Urinary bladder (tissue), 3 donors: ENCODE measurements at regions not wholly inside any gene's neighbourhood (a gene's known extent, or its start where the extent isn't known, plus 50 kb on each side); places are given as distances from the start of the nearest gene placed in this dataset.
"Not testable (repeated sequence)": the region's sequence is repeated elsewhere in the genome, so short reads cannot be mapped to it uniquely, and the experiment has no call there.

ENCODE experiments used
- DNase-seq: peaks from one replicate; pipeline ENCODE4 v3.0.0-alpha.2; 2015; ENCODE audit errors: extremely low spot score
- H3K27ac ChIP-seq: one replicate; pipeline ENCODE4 v1.5.1; 2013; ENCODE audit warnings: low read depth, mild to moderate bottlenecking, moderate library complexity
- H3K36me3 ChIP-seq: one replicate; pipeline ENCODE4 v1.6.1; 2013; ENCODE audit warnings: mild to moderate bottlenecking, moderate library complexity; ENCODE audit not compliant: insufficient read depth
- H3K4me1 ChIP-seq: one replicate; pipeline ENCODE4 v1.6.1; 2013; ENCODE audit warnings: mild to moderate bottlenecking, moderate library complexity; ENCODE audit not compliant: insufficient read depth
- H3K4me3 ChIP-seq: one replicate; pipeline ENCODE4 v1.5.1; 2013; ENCODE audit warnings: low read depth, low read length
- WGBS: extraction: QIAGEN DNeasy Blood & Tissue Kit; methylation state at CpG from one replicate; pipeline ENCODE4 v1.1.7; 2013; 5-methylcytosine and 5-hydroxymethylcytosine counted together
- donor health status: healthy with polysubstance abuse.
- donor health status: healthy.

DNA sequence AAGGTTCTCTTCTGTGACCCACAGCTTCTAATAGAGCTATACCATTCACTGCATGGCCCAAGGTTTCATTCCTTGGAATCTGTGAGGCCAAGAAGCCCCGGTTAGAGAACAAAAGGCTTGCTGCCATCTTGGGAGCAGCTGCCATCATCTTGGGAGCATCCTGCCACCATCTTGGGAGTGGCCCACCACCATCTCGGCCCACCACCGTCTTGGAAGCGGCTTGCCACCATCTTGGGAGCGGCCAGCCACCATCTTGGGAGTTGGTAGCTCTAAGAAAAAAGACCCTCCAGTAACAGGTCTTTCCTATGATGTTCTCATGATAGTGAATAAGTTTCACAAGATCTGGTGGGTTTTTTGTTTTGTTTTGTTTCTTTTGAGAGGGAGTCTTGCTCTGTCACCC, 703.9 kb upstream of the ANO3 start:
- no peak for DNase-seq
- Histone ChIP-seq H3K4me3 (no peak overlapping the region), H3K36me3 (no peaks in the 10 kb centered on the region), H3K4me1 (no peaks in the 10 kb centered on the region), H3K27ac (no peak overlapping the region)
- 94% methylated on average over 5 of the region's 5 CpGs for WGBS

DNA sequence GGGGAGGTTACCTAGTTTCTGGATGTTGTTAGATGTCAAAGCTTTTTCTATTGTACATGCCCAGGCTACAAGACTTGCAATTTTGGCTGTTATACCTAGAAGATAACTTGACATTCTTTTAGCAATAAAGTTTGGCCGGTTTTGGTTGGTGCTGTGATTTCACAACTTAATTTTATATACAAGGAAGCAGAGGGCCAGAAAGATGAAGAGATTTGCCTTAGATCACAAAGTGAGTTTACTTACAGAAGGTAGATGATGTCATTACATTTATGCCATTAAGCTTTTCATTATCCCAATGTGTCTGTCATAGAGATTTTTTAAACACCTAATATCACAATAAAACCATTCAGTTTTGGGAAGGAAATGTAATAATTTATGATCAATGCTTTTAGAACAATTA, 698.7 kb upstream of the ANO3 start:
- H3K27ac ChIP-seq, result no peak overlapping the region
- H3K4me3 ChIP-seq, result no peak overlapping the region
- 66% methylated on average over 1 of the region's 1 CpG for WGBS
- DNase-seq, result no peak
- H3K36me3 ChIP-seq, result no peaks in the 10 kb centered on the region
- H3K4me1 ChIP-seq, result no peaks in the 10 kb centered on the region

DNA sequence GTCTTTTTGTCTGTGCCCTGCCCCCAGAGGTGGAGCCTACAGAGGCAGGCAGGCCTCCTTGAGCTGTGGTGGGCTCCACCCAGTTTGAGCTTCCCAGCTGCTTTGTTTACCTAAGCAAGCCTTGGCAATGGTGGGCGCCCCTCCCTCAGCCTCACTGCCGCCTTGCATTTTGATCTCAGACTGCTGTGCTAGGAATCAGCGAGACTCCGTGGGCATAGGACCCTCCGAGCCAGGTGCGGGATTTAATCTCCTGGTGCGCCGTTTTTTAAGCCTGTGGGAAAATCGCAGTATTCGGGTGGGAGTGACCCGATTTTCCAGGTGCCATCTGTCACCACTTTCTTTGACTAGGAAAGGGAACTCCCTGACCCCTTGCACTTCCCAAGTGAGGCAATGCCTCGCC, 682.7 kb upstream of the ANO3 start:
- not testable (repeated sequence) for DNase-seq, H3K36me3 ChIP-seq, H3K4me3 ChIP-seq, H3K27ac ChIP-seq, H3K4me1 ChIP-seq
- 85% methylated on average over 12 of the region's 12 CpGs for WGBS

DNA sequence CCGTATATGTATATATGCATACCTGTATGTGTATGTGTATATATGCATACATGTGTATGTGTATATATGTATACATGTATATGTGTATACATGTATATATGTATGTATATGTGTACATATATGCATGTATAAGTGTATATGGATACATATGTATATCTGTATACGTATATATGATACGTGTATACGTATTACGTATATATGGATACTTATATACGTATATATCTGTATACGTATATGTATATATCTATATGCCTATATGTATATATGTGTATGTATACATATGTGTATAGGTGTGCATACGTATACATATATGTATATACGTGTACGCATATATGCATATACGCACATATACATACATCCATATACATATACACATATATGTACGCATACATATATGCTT, 681.6 kb upstream of the ANO3 start:
- Histone ChIP-seq H3K36me3 (no peaks in the 10 kb centered on the region), H3K27ac (no peak overlapping the region), H3K4me3 (no peak overlapping the region), H3K4me1 (no peaks in the 10 kb centered on the region)
- no peak for DNase-seq
- WGBS, result 95% methylated on average over 12 of the region's 12 CpGs

DNA sequence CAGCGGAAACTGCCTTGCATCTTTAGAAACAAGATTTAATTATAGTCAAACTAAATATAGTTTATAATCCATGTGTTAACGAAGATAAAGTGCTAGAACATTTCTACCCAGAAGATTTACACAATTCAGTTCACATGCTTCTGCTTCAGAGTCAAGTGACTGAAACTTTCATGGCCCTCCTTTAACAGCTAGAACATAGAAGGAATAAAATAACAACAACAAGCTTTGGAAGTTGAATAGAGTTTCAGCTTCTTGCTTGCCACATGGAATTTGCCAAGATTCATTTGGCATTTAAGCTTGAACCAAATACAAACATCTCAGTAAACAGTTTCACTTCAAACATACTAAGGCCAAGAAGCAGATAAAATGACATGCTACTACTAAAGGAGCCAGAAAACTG, 676.3 kb upstream of the ANO3 start:
- DNase-seq, result no peak
- WGBS, result 81% methylated on average over 2 of the region's 2 CpGs
- Histone ChIP-seq H3K27ac (no peak overlapping the region), H3K4me3 (no peak overlapping the region), H3K4me1 (no peaks in the 10 kb centered on the region), H3K36me3 (no peaks in the 10 kb centered on the region)

DNA sequence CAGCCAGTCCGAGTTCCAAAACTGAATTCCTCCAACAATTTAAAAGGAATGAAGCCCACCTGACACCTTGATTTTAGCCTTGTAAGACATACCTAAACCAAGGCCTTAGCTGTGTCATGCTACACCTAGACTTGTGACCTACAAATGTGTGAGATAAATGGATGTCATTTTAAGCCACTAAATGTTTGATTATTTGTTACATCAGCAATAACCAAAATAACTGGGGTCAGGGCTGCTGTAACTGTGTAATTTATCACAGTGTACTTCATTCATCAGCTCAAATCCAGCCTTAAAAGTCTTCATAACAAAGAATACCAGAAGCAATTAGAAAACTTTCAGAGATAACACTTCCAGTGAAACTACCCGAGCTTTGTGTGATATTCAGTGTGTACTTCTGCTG, 673.0 kb upstream of the ANO3 start:
- no peak overlapping the region for H3K27ac ChIP-seq
- H3K36me3 ChIP-seq, result no peaks in the 10 kb centered on the region
- no peak for DNase-seq
- no peaks in the 10 kb centered on the region for H3K4me1 ChIP-seq
- H3K4me3 ChIP-seq, result no peak overlapping the region
- WGBS, result 41% methylated on average over 2 of the region's 2 CpGs

DNA sequence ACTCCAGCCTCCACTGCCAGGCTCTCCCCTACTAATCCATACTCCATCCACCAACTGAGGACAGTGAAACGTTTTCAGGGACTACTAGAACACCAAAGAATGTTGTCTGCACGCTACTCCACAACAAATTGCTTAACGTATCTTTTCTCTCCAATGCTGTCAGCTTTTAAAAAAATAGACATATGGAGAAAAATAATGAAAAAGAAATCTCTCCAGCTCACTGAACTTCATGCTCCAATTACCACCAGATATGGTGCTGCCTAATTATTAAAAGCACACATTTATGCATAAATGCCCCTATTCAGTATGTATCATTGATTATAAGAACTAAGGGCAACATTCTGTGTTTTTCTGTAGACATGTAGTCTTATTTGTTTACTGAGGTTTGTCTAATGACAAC, 672.2 kb upstream of the ANO3 start:
- Histone ChIP-seq H3K36me3 (no peaks in the 10 kb centered on the region), H3K27ac (no peak overlapping the region), H3K4me1 (no peaks in the 10 kb centered on the region), H3K4me3 (no peak overlapping the region)
- DNase-seq, result no peak
- WGBS, result 60% methylated on average over 3 of the region's 3 CpGs

DNA sequence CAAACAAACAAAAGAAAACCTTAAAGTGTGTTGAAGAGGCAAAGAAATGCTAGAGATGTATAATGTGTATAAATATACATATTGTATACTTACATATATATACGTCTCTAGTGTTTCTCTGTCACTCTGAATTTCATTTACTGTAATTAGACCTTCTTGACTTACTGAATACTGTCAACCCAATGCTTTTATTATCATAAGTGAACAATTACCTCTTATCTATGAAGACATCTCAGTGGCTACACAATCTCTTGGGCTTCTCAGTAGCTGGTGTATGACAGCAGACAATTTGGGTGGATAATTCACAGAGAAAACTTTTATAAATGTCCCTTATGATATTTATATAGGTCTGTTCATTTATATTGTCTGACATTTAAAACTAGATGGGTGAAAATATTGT, 664.1 kb upstream of the ANO3 start:
- no peak overlapping the region for H3K4me3 ChIP-seq
- no peak for DNase-seq
- no peaks in the 10 kb centered on the region for H3K4me1 ChIP-seq
- H3K27ac ChIP-seq, result no peak overlapping the region
- WGBS, result 82% methylated on average over 1 of the region's 1 CpG
- no peaks in the 10 kb centered on the region for H3K36me3 ChIP-seq

DNA sequence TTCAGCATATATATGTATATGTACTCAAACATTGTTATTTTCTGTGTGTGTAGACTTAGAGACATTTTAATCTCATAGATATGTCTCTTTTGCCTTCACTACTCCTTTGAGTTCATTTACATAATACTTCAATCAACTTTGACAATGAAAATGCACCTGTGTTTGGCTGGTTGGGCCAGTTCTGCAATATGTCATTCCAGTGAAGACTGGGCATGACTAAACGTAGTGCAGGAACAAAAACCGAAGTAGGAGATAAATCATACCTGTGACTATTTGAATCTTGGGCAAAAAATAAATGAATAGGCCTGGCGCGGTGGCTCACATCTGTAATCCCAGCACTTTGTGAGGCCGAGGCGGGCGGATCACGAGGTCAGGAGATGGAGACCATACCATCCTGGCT, 640.0 kb upstream of the ANO3 start:
- Histone ChIP-seq H3K4me1 (no peaks in the 10 kb centered on the region), H3K4me3 (no peak overlapping the region), H3K36me3 (no peaks in the 10 kb centered on the region), H3K27ac (no peak overlapping the region)
- 91% methylated on average over 8 of the region's 8 CpGs for whole genome bisulfite sequencing
- DNase-seq, result no peak

DNA sequence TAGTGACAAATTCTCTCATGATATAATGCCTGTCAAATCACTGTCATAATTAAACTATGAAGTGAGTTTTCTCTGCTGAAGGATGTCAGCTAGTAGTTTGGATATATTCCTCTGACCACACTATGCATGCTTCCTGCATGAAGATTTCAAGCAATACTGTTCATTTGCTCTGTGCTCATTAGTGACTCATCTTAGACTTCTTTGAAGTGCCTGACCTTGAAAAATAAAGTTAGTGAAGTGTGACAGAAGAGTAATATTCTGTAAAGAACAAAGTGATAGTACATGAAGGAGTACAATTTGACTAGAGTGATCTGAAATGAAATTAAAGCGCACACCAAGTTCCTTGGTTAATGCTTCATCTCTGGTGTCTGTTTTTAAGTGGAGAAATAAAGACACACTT, 629.5 kb upstream of the ANO3 start:
- 96% methylated on average over 1 of the region's 1 CpG for WGBS
- no peaks in the 10 kb centered on the region for H3K36me3 ChIP-seq
- H3K4me3 ChIP-seq, result no peak overlapping the region
- H3K4me1 ChIP-seq, result no peaks in the 10 kb centered on the region
- DNase-seq, result no peak
- no peak overlapping the region for H3K27ac ChIP-seq

DNA sequence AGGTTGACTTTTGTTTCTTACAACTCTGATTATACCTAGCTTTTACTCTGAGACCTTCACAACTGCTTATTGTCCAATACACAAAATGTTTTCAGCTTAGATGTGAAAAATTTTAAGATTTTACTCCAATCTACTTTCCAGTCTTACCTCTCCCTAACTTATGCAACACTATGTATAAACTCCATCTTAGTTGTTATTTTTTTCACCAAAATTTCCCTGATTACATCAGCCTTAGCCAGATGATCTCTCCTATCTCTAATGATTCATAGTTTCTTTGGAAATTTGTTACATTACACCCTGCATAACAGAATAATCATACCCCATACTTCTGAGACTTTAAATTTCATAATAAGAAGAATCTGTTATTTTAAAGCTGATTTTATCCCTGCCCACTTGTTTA, 621.0 kb upstream of the ANO3 start:
- Histone ChIP-seq H3K27ac (no peak overlapping the region), H3K4me1 (no peaks in the 10 kb centered on the region), H3K36me3 (no peaks in the 10 kb centered on the region), H3K4me3 (no peak overlapping the region)
- DNase-seq, result no peak

DNA sequence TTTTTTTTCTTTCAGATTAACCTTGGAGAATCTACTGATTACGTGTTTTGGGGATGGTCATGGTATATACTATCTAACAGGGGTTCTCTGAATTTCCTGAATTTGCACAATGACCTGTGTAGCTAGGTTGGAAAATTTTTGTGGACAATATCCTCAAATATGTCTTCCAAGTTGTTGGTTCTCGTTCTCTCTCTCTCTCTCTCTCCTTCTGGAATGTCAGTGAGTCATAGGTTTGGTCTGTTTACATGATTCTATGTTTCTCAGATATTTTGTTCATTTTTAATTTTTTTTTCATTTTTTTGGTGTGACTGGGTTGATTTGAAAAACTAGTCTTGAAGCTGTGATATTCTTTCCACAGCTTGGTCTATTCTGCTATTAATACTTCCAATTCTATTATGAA, 604.0 kb upstream of the ANO3 start:
- H3K27ac ChIP-seq, result no peak overlapping the region
- H3K4me3 ChIP-seq, result no peak overlapping the region
- no peak for DNase-seq
- whole genome bisulfite sequencing, result 90% methylated on average over 2 of the region's 2 CpGs
- no peaks in the 10 kb centered on the region for H3K4me1 ChIP-seq
- H3K36me3 ChIP-seq, result no peaks in the 10 kb centered on the region

DNA sequence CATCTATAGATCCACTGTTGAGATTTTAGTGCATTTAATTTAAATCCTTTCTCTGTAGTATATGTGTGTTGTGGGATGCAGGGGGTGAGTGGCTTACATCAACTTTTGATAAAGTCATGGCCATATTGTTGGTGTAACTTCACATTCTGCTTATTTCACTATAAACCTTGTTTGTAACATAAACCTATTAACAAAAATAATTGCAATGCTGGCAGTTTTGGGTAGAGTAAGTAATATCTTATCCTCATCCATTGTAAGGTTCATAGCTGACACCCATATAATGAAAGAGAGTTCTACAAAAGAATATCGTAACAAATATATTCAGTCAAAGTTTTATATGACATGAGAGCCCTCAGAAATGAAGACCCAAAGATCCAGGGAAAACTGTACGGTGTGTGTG, 601.7 kb upstream of the ANO3 start:
- no peak for DNase-seq
- Histone ChIP-seq H3K27ac (no peak overlapping the region), H3K4me1 (no peaks in the 10 kb centered on the region), H3K4me3 (no peak overlapping the region), H3K36me3 (no peaks in the 10 kb centered on the region)
- WGBS, result 85% methylated on average over 2 of the region's 2 CpGs

DNA sequence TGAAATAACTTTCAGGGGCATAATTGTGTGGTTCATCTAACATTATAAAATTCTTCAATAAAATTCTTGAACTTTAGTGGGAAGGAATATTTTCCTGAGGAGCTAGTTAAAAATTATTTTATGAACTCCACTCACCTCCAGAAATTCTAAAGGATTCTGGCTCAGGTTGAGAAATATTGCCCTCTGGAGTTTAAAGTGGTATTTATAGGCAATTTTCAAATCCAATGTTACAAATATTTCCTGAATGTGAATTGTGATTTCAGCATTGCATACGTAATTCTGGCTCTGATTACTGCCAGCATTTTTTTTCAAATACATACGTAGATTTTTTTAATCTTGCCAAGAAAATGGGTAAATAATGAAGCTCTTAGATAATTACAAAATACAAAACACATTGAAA, 598.2 kb upstream of the ANO3 start:
- H3K4me3 ChIP-seq, result no peak overlapping the region
- H3K36me3 ChIP-seq, result no peaks in the 10 kb centered on the region
- no peak overlapping the region for H3K27ac ChIP-seq
- 25% methylated on average over 2 of the region's 2 CpGs for WGBS
- DNase-seq, result no peak
- no peaks in the 10 kb centered on the region for H3K4me1 ChIP-seq

DNA sequence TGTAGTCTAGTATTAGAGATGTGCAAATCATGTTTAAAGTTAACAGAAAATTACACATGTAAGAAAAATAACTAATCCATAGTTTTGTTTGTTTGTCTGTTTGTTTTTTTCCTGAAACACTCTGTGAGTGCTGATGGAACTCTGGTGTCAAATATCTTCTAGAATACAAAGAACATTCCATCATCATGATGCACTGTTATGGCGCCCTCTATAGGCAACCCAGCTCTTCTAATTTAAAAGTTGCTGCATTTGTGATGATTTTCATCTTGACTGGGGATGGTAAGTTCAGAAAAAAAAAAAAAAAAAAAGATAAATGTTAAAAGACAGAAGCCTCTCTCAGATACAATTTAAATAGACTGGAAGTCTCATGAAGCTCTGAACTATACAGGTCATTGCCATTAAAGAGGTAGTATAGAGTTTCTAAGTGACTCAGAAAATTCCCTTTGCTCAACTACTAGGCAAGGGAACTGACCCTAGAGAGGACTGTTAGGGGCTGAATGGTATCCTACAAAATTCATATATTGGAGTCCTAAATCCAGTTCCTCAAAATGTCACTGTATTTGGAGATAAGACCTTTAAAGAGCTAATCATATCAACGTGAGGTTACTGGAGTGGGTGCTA, 597.2 kb upstream of the ANO3 start:
- Histone ChIP-seq H3K36me3 (no peaks in the 10 kb centered on the region), H3K4me1 (no peaks in the 10 kb centered on the region), H3K4me3 (no peak overlapping the region), H3K27ac (no peak overlapping the region)
- no peak for DNase-seq
- WGBS, result 46% methylated on average over 2 of the region's 2 CpGs
